H9 (cell line): ENCODE measurements at regions not wholly inside any gene's neighbourhood (a gene's known extent, or its start where the extent isn't known, plus 50 kb on each side); places are given as distances from the start of the nearest gene placed in this dataset.

Experiments used
- DNase-seq: peaks from one replicate; pipeline ENCODE4 v3.0.0-alpha.2; 2017
- H2AFZ ChIP-seq: one replicate; pipeline ENCODE4 v1.6.1; 2013; ENCODE audit warnings: mild to moderate bottlenecking, low read length, control low read depth, moderate library complexity
- H2AK5ac ChIP-seq: 2 replicates; pipeline ENCODE4 v1.6.1; 2013; ENCODE audit warnings: low read length, control low read depth, mixed read lengths; ENCODE audit not compliant: insufficient read length
- H2BK120ac ChIP-seq: one replicate; pipeline ENCODE4 v1.6.1; 2013; ENCODE audit warnings: low read depth, mild to moderate bottlenecking, low read length, control low read depth, inconsistent platforms; ENCODE audit not compliant: poor library complexity, severe bottlenecking
- H2BK12ac ChIP-seq: 2 replicates; pipeline ENCODE4 v1.6.1; 2013; ENCODE audit warnings: low read length, control low read depth, mixed read lengths, low read depth; ENCODE audit not compliant: insufficient read length
- H2BK15ac ChIP-seq: 2 replicates; pipeline ENCODE4 v1.6.1; 2013; ENCODE audit warnings: low read depth, low read length, control low read depth
- H2BK20ac ChIP-seq: one replicate; pipeline ENCODE4 v1.6.1; 2013; ENCODE audit warnings: low read depth, mild to moderate bottlenecking, low read length, control low read depth, inconsistent platforms; ENCODE audit not compliant: poor library complexity, severe bottlenecking
- H2BK5ac ChIP-seq: 2 replicates; pipeline ENCODE4 v1.6.1; 2013; ENCODE audit warnings: low read length, control low read depth, mixed read lengths; ENCODE audit not compliant: insufficient read length
- H3K14ac ChIP-seq: 2 replicates; pipeline ENCODE4 v1.6.1; 2013; ENCODE audit warnings: low read length, control low read depth; ENCODE audit not compliant: insufficient read depth
- H3K18ac ChIP-seq: 2 replicates; pipeline ENCODE4 v1.6.1; 2013; ENCODE audit warnings: low read depth, mild to moderate bottlenecking, mixed read lengths, low read length, control low read depth; ENCODE audit not compliant: insufficient read length
- H3K23ac ChIP-seq: 2 replicates; pipeline ENCODE4 v1.6.1; 2013; ENCODE audit warnings: low read length, control low read depth, mixed read lengths, low read depth; ENCODE audit not compliant: insufficient read length
- H3K23me2 ChIP-seq: 2 replicates; pipeline ENCODE4 v1.6.1; 2013; ENCODE audit warnings: low read depth, mild to moderate bottlenecking, mixed read lengths, low read length, control low read depth; ENCODE audit not compliant: insufficient read length, poor library complexity, severe bottlenecking
- H3K27ac ChIP-seq: 2 replicates; pipeline ENCODE4 v1.5.1; 2013; ENCODE audit warnings: low read length, control low read depth, mixed read lengths, low read depth; ENCODE audit not compliant: insufficient read length
- H3K27me3 ChIP-seq: 2 replicates; pipeline ENCODE4 v1.6.1; 2013; ENCODE audit warnings: low read length, control low read depth, inconsistent platforms; ENCODE audit not compliant: insufficient read depth
- H3K4ac ChIP-seq: 2 replicates; pipeline ENCODE4 v1.6.1; 2013; ENCODE audit warnings: low read depth, mild to moderate bottlenecking, control low read depth, inconsistent platforms, low read length, moderate library complexity
- H3K4me1 ChIP-seq: 2 replicates; pipeline ENCODE4 v1.6.1; 2013; ENCODE audit warnings: low read length, control low read depth, inconsistent platforms; ENCODE audit not compliant: insufficient read depth
- H3K4me2 ChIP-seq: 2 replicates; pipeline ENCODE4 v1.6.1; 2013; ENCODE audit warnings: low read length, control low read depth, mixed read lengths; ENCODE audit not compliant: insufficient read length, insufficient read depth
- H3K56ac ChIP-seq: 2 replicates; pipeline ENCODE4 v1.6.1; 2013; ENCODE audit warnings: low read depth, mild to moderate bottlenecking, mixed read lengths, low read length, control low read depth; ENCODE audit not compliant: insufficient read length
- H3K79me1 ChIP-seq: 2 replicates; pipeline ENCODE4 v1.6.1; 2013; ENCODE audit warnings: low read depth, mild to moderate bottlenecking, moderate library complexity, low read length, control low read depth, inconsistent platforms; ENCODE audit not compliant: insufficient read depth, poor library complexity, severe bottlenecking
- H3K79me2 ChIP-seq: 2 replicates; pipeline ENCODE4 v1.6.1; 2013; ENCODE audit warnings: low read length, control low read depth, inconsistent platforms; ENCODE audit not compliant: insufficient read depth
- H3K9ac ChIP-seq: 2 replicates; pipeline ENCODE4 v1.6.1; 2013; ENCODE audit warnings: low read length, control low read depth, mixed read lengths; ENCODE audit not compliant: insufficient read length; ENCODE audit errors: extremely low read depth
- H3K9me3 ChIP-seq: one replicate; pipeline ENCODE4 v1.6.1; 2013; ENCODE audit warnings: low read depth, low read length, inconsistent platforms; ENCODE audit not compliant: control insufficient read depth
- H3T11ph ChIP-seq: one replicate; pipeline ENCODE4 v1.6.1; 2013; ENCODE audit warnings: mild to moderate bottlenecking, low read length, control low read depth, inconsistent platforms
- H4K20me1 ChIP-seq: one replicate; pipeline ENCODE4 v1.6.1; 2013; ENCODE audit not compliant: control insufficient read depth, insufficient read length, insufficient read depth
- H4K5ac ChIP-seq: 2 replicates; pipeline ENCODE4 v1.6.1; 2013; ENCODE audit warnings: low read depth, mild to moderate bottlenecking, mixed read lengths, low read length, control low read depth; ENCODE audit not compliant: insufficient read length
- H4K8ac ChIP-seq: replicated peaks from 2 replicates; pipeline ENCODE4 v1.6.1; 2013; ENCODE audit warnings: low read length, control low read depth, mixed read lengths, low read depth; ENCODE audit not compliant: insufficient read length
- H4K91ac ChIP-seq: 2 replicates; pipeline ENCODE4 v1.6.1; 2013; ENCODE audit warnings: low read depth, mild to moderate bottlenecking, moderate library complexity, mixed read lengths, low read length, control low read depth; ENCODE audit not compliant: insufficient read length
- H3K27ac Mint-ChIP-seq, 3 experiments: 2 replicates in 2 of 3; 3 replicates in 1 of 3; pipeline ENCODE4 v1.8.0; 2020 to 2021; ENCODE audit warnings: mixed read lengths in 3 of 3, mild to moderate bottlenecking in 1 of 3, moderate library complexity in 1 of 3
- H3K27me3 Mint-ChIP-seq: 2 replicates; pipeline ENCODE4 v1.8.0; 2021; ENCODE audit warnings: low read depth, mild to moderate bottlenecking, moderate library complexity, mixed read lengths
- H3K36me3 Mint-ChIP-seq, 3 experiments: 2 replicates in 2 of 3; 3 replicates in 1 of 3; pipeline ENCODE4 v1.8.0; 2020 to 2021; ENCODE audit warnings: low read depth in 3 of 3, mixed read lengths in 3 of 3; ENCODE audit not compliant: insufficient read depth in 1 of 3
- H3K4me1 Mint-ChIP-seq, 2 experiments: 2 replicates each; pipeline ENCODE4 v1.8.0; 2020; ENCODE audit warnings: mixed read lengths in 2 of 2
- H3K4me3 Mint-ChIP-seq, 2 experiments: 2 replicates in 1 of 2; 3 replicates in 1 of 2; pipeline ENCODE4 v1.8.0; 2020 to 2021; ENCODE audit warnings: mild to moderate bottlenecking in 2 of 2, mixed read lengths in 2 of 2, moderate library complexity in 1 of 2
- H3K9me3 Mint-ChIP-seq, 2 experiments: 2 replicates in 1 of 2; 3 replicates in 1 of 2; pipeline ENCODE4 v1.8.0; 2020; ENCODE audit warnings: mild to moderate bottlenecking in 2 of 2, mixed read lengths in 2 of 2, moderate library complexity in 1 of 2
- CTCF ChIP-seq: fragments of 200-600 bp; sonication (generic); conservative IDR thresholded peaks from 3 replicates; pipeline ENCODE4 v1.8.0; 2021; ENCODE audit warnings: antibody characterized with exemption, mild to moderate bottlenecking
- WGBS: extraction: QIAGEN DNeasy Blood & Tissue Kit; methylation state at CpG from one replicate; pipeline ENCODE4 v1.1.7; 2013; ENCODE audit warnings: missing lambda C conversion rate, low lambda C conversion rate, mixed read lengths; ENCODE audit not compliant: insufficient read length; ENCODE audit errors: extremely low coverage; 5-methylcytosine and 5-hydroxymethylcytosine counted together

- no peak for DNase-seq
- Histone ChIP-seq H2BK15ac (no peak overlapping the region), H2AFZ (no peak overlapping the region), H3K14ac (no peak overlapping the region), H2BK20ac (no peak overlapping the region), H3K79me1 (no peaks in the 10 kb centered on the region), H4K5ac (no peak overlapping the region), H3K9me3 (no peaks in the 10 kb centered on the region), H2BK5ac (no peak overlapping the region), H3K18ac (no peak overlapping the region), H3K4me2 (no peak overlapping the region), H3K4ac (no peak overlapping the region), H3K4me1 (no peaks in the 10 kb centered on the region), H4K8ac (no peak overlapping the region), H2BK120ac (no peak overlapping the region), H3K79me2 (no peaks in the 10 kb centered on the region; the same call in 1 of the 2 replicates), H2BK12ac (no peak overlapping the region), H3K23me2 (no peaks in the 10 kb centered on the region), H3K23ac (no peak overlapping the region), H3K27ac (no peak overlapping the region), H3T11ph (no peak overlapping the region), H3K27me3 (no peaks in the 10 kb centered on the region), H4K20me1 (no peaks in the 10 kb centered on the region), H4K91ac (no peak overlapping the region), H3K9ac (no peak overlapping the region), H2AK5ac (no peak overlapping the region), H3K56ac (no peak overlapping the region)
- Mint-ChIP-seq H3K4me1 (no peaks in the 10 kb centered on the region), H3K27me3 (no peaks in the 10 kb centered on the region), H3K36me3 (peaks cover 0 to 4% (median 1%) of the 10 kb centered on the region in 3 experiments; a peak in 1 of 7 replicates), H3K9me3 (no peaks in the 10 kb centered on the region; a peak in 1 of 5 replicates), H3K27ac (no peak overlapping the region), H3K4me3 (no peak overlapping the region)
- no CpG with 5 or more reads among the region's 1 CpG for WGBS
- no peak for TF ChIP-seq CTCF
These were observed 449.4 kb upstream of the HTR2C start for GRCh38 chrX:114134465-114134864.
